HG03095 (cell line): ENCODE measurements at regions not wholly inside any gene's neighbourhood (a gene's known extent, or its start where the extent isn't known, plus 50 kb on each side); places are given as distances from the start of the nearest gene placed in this dataset.
"Not testable (repeated sequence)": the region's sequence is repeated elsewhere in the genome, so short reads cannot be mapped to it uniquely, and the experiment has no call there.

ENCODE experiments used
- ATAC-seq: cut with Tn5 transposase; IDR thresholded peaks from one replicate; pipeline ENCODE4 v1.9.1; 2021; ENCODE audit warnings: moderate library complexity; ENCODE audit not compliant: unreplicated experiment

GRCh38 chr9:87357600-87357999, 140.1 kb upstream of the DAPK1 start:
- ATAC-seq = no peak

DNA sequence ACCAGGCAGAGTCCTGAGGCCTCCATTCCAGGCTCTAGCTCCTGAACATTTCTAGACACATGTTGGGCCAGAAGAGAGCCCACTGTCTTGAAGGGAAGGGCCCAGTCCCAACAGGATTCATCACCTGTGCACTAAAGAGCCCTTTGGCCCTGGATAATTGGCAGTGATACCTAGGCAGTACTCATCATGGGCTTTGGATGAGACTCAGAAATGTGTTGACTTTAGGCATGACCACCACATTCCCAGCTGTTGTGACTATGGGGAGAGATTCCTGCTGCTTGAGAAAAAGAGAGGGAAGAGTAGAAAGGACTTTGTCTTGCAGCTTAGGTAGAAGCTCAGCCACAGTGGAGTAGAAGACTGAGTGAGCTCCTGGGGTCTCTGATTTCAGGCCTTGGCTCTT, 138.4 kb upstream of the DAPK1 start:
- no peak for ATAC-seq

DNA sequence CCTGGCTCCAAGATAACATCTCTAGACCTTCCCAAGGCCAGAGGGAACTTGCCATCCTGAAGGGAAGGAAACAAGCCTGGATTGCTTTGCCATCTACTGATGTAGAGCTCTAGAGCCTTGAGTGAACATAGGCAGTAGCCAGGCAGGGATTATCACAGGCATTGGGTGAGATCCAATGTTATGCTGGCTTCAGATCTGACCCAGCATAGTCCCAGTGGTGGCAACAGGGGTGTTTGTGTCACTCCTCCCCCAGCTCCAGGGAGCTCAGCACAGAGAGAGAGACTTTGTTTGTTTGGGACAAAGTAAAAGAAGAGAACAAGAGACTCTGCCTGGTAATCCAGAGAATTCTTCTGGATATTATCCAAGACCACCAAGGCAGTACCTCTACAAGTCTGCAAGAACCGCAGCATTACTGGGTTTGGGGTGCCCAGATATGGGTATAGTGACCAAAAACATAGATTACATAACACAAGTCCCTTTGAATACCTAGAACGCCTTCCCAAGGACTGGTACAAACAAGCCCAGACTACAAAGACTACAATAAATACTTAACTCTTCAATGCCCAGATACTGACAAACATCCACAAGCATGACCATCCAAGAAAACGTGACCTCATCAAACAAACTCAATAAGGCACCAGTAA, 137.6 kb upstream of the DAPK1 start:
- no peak for ATAC-seq

DNA sequence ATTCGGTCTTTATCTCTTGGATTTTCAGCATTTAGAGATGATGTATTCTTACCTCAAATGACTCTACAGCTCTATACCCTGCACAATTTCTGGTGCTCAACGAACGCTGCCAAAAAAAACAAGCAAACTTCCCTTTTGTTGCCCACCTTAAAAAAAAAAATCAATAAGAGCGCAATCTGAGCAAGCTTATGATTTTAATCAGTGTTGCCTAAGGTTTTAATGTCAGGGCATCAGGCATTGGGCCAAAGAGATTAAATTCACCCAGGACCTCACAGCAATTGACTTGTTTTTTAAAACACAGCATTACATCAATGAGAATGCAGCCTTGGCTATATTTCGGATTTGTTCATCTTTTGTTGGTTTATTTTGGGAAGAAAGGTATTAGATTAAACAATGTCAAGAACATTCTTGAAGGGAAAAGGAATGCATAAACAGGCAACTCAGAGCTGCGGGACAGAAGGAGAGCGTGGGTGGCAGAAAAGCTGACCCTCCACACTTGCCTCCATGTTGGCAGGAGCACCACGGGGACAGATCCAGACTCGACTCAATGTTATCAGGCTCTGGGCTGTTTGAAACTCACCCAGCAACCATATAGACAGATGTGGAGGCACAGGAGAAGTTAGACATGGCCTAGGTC, 127.5 kb upstream of the DAPK1 start:
- ATAC-seq = no peak

GRCh38 chr9:87371795-87372355, 125.8 kb upstream of the DAPK1 start:
- no peak for ATAC-seq

DNA sequence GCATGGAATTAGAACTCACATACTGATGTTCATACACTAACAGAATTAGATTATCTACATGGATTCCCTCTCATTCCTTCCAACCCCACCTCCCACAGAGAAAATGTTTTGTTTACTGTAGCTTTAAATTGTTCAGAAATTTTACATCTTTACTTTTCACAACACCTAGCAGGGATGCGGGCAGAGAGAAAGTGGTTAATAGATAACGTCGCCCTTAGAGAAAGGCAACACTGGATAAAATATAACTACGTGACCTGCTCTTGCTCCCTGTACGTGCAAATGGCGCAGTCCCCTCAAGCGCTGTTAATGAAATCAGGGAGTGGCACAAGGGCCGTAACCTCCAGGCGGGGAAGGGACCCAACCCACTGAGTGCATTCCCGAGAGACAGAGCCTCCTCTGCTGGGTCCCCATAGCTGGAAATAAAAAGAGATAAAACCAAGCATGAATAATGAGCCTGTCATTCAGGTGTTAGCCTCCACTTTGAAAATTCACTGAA, 125.3 kb upstream of the DAPK1 start:
- ATAC-seq = no peak

- peak; percentile 59 for ATAC-seq
These were observed 123.4 kb upstream of the DAPK1 start for GRCh38 chr9:87374023-87374919.

DNA sequence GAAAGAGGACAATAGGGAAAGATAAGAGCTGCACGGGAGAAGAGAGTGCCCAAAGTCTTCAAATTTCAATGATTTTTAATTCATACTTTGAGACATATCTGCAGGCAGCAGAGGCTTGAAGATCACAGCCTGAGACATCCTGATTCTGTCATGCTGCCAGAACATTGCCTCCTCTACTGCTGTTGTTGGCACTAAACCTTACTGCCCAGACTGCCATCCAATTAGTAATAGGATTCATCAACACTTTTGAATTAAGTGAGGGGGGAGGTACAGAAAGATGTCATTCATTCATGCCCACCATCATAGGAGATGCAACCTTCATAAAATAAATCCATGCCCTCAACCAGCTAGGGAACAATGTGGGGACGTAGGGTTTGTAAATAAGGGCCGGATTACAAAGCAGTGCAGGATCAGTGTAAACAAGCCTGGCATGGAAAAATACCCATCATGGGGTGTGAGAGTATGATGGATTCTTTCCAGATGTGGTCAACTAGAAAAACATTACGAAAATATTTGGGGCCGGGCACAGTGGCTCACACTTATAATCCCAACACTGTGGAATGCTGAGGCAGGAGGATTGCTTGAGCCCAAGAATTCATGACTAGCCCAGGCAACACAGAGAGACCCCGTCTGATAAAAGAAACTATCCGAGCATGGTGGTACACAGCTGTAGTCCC, 122.1 kb upstream of the DAPK1 start:
- ATAC-seq = no peak

DNA sequence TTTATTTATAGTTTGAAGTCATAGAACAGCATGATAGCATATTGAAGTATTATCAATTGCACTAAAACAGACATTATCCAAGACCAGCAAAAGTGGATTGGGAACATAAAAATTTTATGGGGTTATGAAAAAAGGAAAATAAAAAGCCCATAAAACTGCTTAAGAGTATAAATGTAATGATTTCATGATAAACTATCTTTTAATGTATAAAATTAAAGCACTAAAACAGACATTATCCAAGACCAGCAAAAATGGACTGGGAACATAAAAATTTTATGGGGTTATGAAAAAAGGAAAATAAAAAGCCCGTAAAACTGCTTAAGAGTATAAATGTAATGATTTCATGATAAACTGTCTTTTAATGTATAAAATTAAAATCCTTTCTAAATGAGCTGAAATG, 119.0 kb upstream of the DAPK1 start:
- ATAC-seq = no peak

GRCh38 chr9:87379300-87379699, 118.4 kb upstream of the DAPK1 start:
- ATAC-seq = no peak

GRCh38 chr9:87381050-87381711, 116.5 kb upstream of the DAPK1 start:
- ATAC-seq = no peak

- no peak for ATAC-seq
These were observed 115.9 kb upstream of the DAPK1 start for GRCh38 chr9:87381746-87382145.

- no peak for ATAC-seq
These were observed 114.8 kb upstream of the DAPK1 start for GRCh38 chr9:87382900-87383299.

- no peak for ATAC-seq
These were observed 114.1 kb upstream of the DAPK1 start for GRCh38 chr9:87383344-87384150.

DNA sequence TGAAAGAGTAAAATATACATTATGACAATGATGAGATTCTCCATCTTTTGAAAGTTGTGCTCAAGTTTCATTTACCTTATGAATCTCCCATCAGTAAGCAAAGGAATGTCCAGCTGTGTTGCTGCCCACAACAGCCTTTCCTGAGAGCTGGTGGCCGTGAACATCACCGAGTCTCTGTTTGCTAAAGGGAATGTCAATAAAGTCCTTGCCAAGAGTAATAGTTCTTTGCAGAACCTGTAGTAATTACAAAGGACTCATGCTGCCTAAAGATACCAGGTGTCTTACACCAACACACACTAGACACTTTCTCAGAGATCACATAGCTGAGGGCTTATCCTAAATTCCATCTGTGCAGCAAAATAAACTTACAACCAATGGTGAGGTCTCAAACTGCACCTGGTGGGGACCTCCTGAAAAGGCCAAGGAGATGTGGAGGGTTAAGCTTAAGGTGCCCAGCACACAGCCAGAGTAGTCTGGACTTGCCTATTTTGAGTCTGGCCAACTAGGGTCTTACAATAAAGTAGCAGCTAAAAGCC, 111.1 kb upstream of the DAPK1 start:
- no peak for ATAC-seq

GRCh38 chr9:87387351-87388011, 110.2 kb upstream of the DAPK1 start:
- ATAC-seq = no peak

DNA sequence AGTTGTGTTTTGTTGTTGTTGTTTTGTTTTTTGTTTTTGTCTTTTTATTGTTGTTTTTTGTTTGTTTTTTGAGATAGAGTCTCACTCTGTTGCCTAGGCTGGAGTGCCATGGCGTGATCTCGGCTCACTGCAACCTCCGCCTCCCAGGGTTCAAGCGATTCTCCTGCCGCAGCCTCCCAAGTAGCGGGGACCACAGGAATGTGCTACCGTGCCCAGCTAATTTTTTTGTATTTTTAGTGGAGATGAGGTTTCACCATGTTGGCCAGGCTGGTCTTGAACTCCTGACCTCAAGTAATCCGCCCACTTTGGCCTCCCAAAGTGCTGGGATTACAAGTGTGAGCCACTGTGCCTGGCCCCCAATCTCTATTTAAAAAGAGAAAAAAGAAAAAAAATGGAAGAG, 109.0 kb upstream of the DAPK1 start:
- not testable (repeated sequence) for ATAC-seq

GRCh38 chr9:87389936-87390335, 107.7 kb upstream of the DAPK1 start:
- no peak for ATAC-seq

DNA sequence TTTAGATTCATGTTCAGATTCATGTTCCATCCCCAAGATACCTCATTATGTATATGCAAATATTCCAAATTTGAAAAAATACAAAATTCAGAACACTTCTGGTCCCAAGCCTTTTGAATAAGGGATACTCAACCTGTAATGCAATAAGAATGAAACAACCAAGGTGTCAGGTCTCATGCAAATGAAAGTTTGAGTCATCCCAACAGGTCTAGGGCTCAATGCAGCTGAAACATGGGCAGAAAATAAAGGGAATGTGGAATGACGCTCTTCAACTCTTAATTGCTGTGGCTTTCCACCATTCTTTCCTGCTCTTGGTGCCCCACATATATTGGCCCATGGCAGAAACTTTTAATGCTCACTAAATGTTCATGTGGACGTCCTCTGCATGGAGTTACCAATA, 107.3 kb upstream of the DAPK1 start:
- no peak for ATAC-seq
